Endothelial cell of umbilical vein (primary cell): ENCODE measurements at regions not wholly inside any gene's neighbourhood (a gene's known extent, or its start where the extent isn't known, plus 50 kb on each side); places are given as distances from the start of the nearest gene placed in this dataset.

ENCODE experiments used
- BruUV-seq: library from RNA; stranded (reverse); fragments of 400-500 nt; replicated peaks from 2 replicates; lab custom pipeline; 2021; lab: Mats Ljungman, UMichigan
- CTCF ChIA-PET: fragments of 300-600, 350-600 bp; sonication (Branson Sonifier 250); formaldehyde crosslinking; loops from one replicate; lab custom pipeline; 2021; ENCODE audit warnings: antibody characterized with exemption, inconsistent platforms; lab: Charles Lee
- POLR2A ChIA-PET: fragments of 300-600, 350-600 bp; sonication (Branson Sonifier 250); formaldehyde crosslinking; loops from one replicate; lab custom pipeline; 2021; ENCODE audit warnings: antibody characterized with exemption, inconsistent platforms; lab: Charles Lee
- DNase-seq: peaks from one replicate; pipeline ENCODE4 v3.0.0-alpha.2; 2011; ENCODE audit warnings: low read depth, low spot score
- FAIRE-seq: peaks from 2 replicates; lab custom pipeline; 2011; peaks lifted over from hg19 to GRCh38; lab: Jason Lieb, UNC
- H2AFZ ChIP-seq: 2 replicates; pipeline ENCODE4 v1.6.0; 2012; ENCODE audit warnings: low read depth, low read length, control low read depth, inconsistent platforms
- H3K27ac ChIP-seq: 2 replicates; pipeline ENCODE4 v1.5.1; 2011; ENCODE audit warnings: low read depth, mild to moderate bottlenecking, control low read depth, low read length, moderate library complexity; ENCODE audit not compliant: insufficient read depth
- H3K27me3 ChIP-seq, 2 experiments: 2 replicates each; pipeline versions ENCODE4 v1.6.0 to v1.6.1; 2011; ENCODE audit warnings: low read length in 2 of 2, mixed read lengths in 1 of 2; ENCODE audit not compliant: control insufficient read depth in 2 of 2, insufficient read depth in 2 of 2
- H3K36me3 ChIP-seq, 2 experiments: 2 replicates in 1 of 2; 3 replicates in 1 of 2; pipeline ENCODE4 v1.5.1; 2011; ENCODE audit warnings: low read length in 2 of 2, mild to moderate bottlenecking in 1 of 2, moderate library complexity in 1 of 2; ENCODE audit not compliant: control insufficient read depth in 2 of 2, insufficient read depth in 2 of 2; ENCODE audit errors: extremely low read depth in 1 of 2
- H3K4me1 ChIP-seq: 3 replicates; pipeline ENCODE4 v1.5.1; 2011; ENCODE audit warnings: mild to moderate bottlenecking, low read length; ENCODE audit not compliant: control insufficient read depth, insufficient read depth; ENCODE audit errors: extremely low read depth
- H3K4me2 ChIP-seq: 2 replicates; pipeline ENCODE4 v1.6.1; 2011; ENCODE audit warnings: low read length, control low read depth, mixed read lengths; ENCODE audit not compliant: insufficient read depth
- H3K4me3 ChIP-seq, 3 experiments: fragments of 200-600 bp in 1 of 3; sonication (generic), shearing (Covaris generic) in 1 of 3; replicated peaks in 1 of 3; 2 replicates each; pipeline ENCODE4 v1.5.1; 2011 to 2016; ENCODE audit warnings: control low read depth in 3 of 3, low read length in 3 of 3, mild to moderate bottlenecking in 2 of 3, inconsistent platforms in 1 of 3, low read depth in 1 of 3, moderate library complexity in 1 of 3; ENCODE audit not compliant: insufficient read depth in 1 of 3
- H3K79me2 ChIP-seq: 2 replicates; pipeline ENCODE4 v1.6.0; 2012; ENCODE audit warnings: low read length, inconsistent platforms; ENCODE audit not compliant: control insufficient read depth, insufficient read depth
- H3K9ac ChIP-seq: replicated peaks from 2 replicates; pipeline ENCODE3; 2011; ENCODE audit warnings: low read length, control low read depth; ENCODE audit not compliant: insufficient read depth; ENCODE audit errors: extremely low read depth
- H3K9me1 ChIP-seq: replicated peaks from 3 replicates; pipeline ENCODE4 v1.6.0; 2011; ENCODE audit warnings: mild to moderate bottlenecking, low read length; ENCODE audit not compliant: control insufficient read depth, insufficient read depth; ENCODE audit errors: extremely low read depth
- H3K9me3 ChIP-seq: replicated peaks from 2 replicates; pipeline ENCODE4 v1.5.1; 2012; ENCODE audit warnings: low read length, inconsistent platforms; ENCODE audit not compliant: control insufficient read depth, insufficient read depth
- H4K20me1 ChIP-seq: replicated peaks from 2 replicates; pipeline ENCODE3; 2011; ENCODE audit warnings: mild to moderate bottlenecking, low read length; ENCODE audit not compliant: control insufficient read depth, insufficient read depth; ENCODE audit errors: extremely low read depth
- CTCF ChIP-seq, 2 donors: IDR thresholded peaks; 1 replicate in 1 of 2; 2 replicates in 1 of 2; pipeline ENCODE4 v1.5.1; 2011; ENCODE audit warnings: low read length in 2 of 2, mild to moderate bottlenecking in 2 of 2, moderate library complexity in 2 of 2, control low read depth in 1 of 2, inconsistent platforms in 1 of 2, low read depth in 1 of 2; ENCODE audit not compliant: insufficient read depth in 1 of 2; ENCODE audit errors: extremely low read depth in 1 of 2
- GATA2 ChIP-seq: IDR thresholded peaks from 2 replicates; pipeline ENCODE4 v1.7.0; 2011; ENCODE audit warnings: low read depth, mild to moderate bottlenecking, moderate library complexity, mixed read lengths, low read length; ENCODE audit not compliant: insufficient read length, insufficient read depth
- JUN ChIP-seq: IDR thresholded peaks from 2 replicates; pipeline ENCODE4 v1.6.1; 2011; ENCODE audit warnings: borderline replicate concordance, low read depth; ENCODE audit not compliant: insufficient read length, insufficient read depth
- MAX ChIP-seq: IDR thresholded peaks from 2 replicates; pipeline ENCODE4 v1.6.1; 2011; ENCODE audit not compliant: insufficient read depth, insufficient read length
- MYC ChIP-seq: IDR thresholded peaks from one replicate; pipeline ENCODE4 v1.6.1; 2011; ENCODE audit warnings: mild to moderate bottlenecking, low read depth, low read length
- POLR2AphosphoS5 ChIP-seq: IDR thresholded peaks from 2 replicates; pipeline ENCODE4 v1.6.1; 2012; ENCODE audit warnings: low read depth, mild to moderate bottlenecking, control low read depth, low read length, moderate library complexity; ENCODE audit not compliant: insufficient read depth
- dilution Hi-C: fragments of 300-500 bp; cut with MboI; formaldehyde crosslinking; loops from one replicate; pipeline ENCODE4 v1.15.0; 2019; ENCODE audit warnings: low sequenced_read_pairs; ENCODE audit not compliant: extremely low pct_ligation_motif_present
- intact Hi-C: fragments of 100-400 bp; cut with micrococcal nuclease; formaldehyde crosslinking; loops from one replicate; pipeline ENCODE4 v1.10.0; 2022

- intact Hi-C loops, result no loop called here
- Histone ChIP-seq H3K79me2 (no peaks in the 10 kb centered on the region), H2AFZ (no peak overlapping the region), H3K36me3 (no peaks in the 10 kb centered on the region), H3K9me1 (no peaks in the 10 kb centered on the region), H3K9me3 (no peaks in the 10 kb centered on the region), H3K4me3 (no peak overlapping the region), H3K4me2 (no peak overlapping the region), H3K4me1 (no peaks in the 10 kb centered on the region), H3K27ac (no peak overlapping the region), H3K9ac (no peak overlapping the region), H4K20me1 (no peaks in the 10 kb centered on the region), H3K27me3 (peaks cover 30 to 43% of the 10 kb centered on the region in 2 experiments)
- dilution Hi-C loops, result no loop called here
- DNase-seq (no peak), FAIRE-seq (no peak)
- CTCF ChIA-PET, result no interaction called here
- BruUV-seq, result no TSS peak
- TF ChIP-seq JUN, result no peak
- no peak for TF ChIP-seq MAX
- POLR2A ChIA-PET, result no interaction called here
These were observed 74.0 kb downstream of the FOXD2 start for GRCh38 chr1:47511825-47512224.

GRCh38 chr1:47513393-47513792 lies 75.5 kb downstream of the FOXD2 start:
- Histone ChIP-seq H3K9me1 (no peaks in the 10 kb centered on the region), H3K79me2 (no peaks in the 10 kb centered on the region), H3K4me1 (no peaks in the 10 kb centered on the region), H4K20me1 (no peaks in the 10 kb centered on the region), H3K9ac (no peak overlapping the region), H3K9me3 (no peaks in the 10 kb centered on the region), H2AFZ (no peak overlapping the region), H3K4me3 (no peak overlapping the region), H3K27me3 (peaks cover 20 to 27% of the 10 kb centered on the region in 2 experiments), H3K4me2 (no peak overlapping the region), H3K27ac (no peak overlapping the region), H3K36me3 (no peaks in the 10 kb centered on the region)
- POLR2A ChIA-PET, result no interaction called here
- TF ChIP-seq CTCF (IDR thresholded peaks at IDR 0.05; ENCODE audit: extremely low read depth in 1 of 2, insufficient read depth in 1 of 2, low read depth in 1 of 2, low read length in 2 of 2) (no peak), MYC (no peak), POLR2AphosphoS5 (no peak), GATA2 (no peak), MAX (no peak)
- CTCF ChIA-PET, result interaction anchor here (1.0 to 1.4 kb wide), 2 partner anchors 76 to 213 kb away, joined by 3 read pairs; no protein-coding TSS in a partner anchor
- BruUV-seq, result no TSS peak
- dilution Hi-C loops, result no loop called here
- DNase-seq (no peak), FAIRE-seq (no peak)
- intact Hi-C loops, result no loop called here
